NCI-H748 (cell line): ENCODE measurements at regions not wholly inside any gene's neighbourhood (a gene's known extent, or its start where the extent isn't known, plus 50 kb on each side); places are given as distances from the start of the nearest gene placed in this dataset.

Source experiments
- DNase-seq: peaks from one replicate; lab custom pipeline; 2025; ENCODE audit not compliant: unreplicated experiment; lab: John Stamatoyannopoulos, UW

DNA sequence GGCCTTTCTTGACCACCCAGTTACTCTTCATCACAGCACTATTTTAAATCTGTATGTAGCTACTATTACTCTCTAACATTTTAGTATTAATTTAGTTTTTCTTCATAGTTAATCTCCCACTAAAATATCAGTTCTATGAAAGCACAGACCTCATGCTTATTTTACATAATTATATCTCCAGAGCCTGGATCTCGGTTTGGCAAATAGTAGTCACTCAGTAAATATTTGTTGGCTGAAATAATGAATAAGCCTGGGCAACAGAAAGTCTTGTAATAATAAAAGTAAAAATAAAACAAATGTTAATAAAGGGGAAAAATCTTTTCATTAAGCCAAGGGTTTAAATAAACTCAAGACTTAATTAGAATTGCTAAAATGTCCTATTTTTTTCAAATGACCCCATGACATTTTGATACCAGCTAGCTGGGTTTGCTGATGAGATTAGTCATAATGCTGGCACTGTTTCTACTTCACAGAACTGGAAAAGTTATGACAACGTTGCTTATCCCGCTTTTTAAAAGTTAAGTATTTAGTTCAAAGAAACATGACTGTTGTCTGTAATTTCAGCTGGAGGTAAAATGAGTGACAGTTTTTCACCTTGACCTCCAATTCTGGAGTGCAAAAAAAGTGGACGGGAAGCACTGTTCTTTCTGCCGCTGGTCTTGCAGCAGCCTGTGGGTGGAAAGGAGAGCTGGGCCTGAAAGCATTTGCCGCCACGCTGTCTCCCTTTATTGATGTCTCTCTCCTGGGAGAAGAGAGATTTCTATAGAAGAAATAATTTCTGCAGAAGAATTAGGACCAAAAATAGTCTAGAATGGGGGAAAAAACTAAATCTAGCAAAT, 85.2 kb upstream of the SPATA13 start:
- DNase-seq = no peak

DNA sequence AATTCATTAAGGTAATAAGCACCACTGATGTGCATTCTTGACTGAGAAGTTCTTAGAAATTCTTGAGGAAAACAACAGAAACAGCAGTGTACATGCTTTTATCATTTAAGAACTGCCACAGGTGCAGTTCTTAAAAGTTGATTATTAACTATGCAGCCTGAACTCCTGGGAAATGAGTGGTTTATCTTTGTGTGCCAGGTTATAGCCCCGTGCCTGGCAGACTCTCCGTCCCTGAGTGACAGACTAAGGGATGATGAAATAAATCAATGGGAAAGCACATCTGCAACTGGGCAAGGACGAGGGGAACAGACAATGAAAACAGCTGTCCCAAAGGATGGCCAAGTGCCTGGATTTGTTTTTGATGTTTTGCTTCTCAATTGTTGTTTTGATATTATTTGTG, 84.4 kb upstream of the SPATA13 start:
- DNase-seq = no peak

GRCh38 chr13:24076636-24077035, 83.9 kb upstream of the SPATA13 start:
- no peak for DNase-seq

GRCh38 chr13:24080134-24080533, 80.4 kb upstream of the SPATA13 start:
- DNase-seq = no peak

- DNase-seq = no peak
These were observed 79.1 kb upstream of the SPATA13 start for GRCh38 chr13:24081387-24081786.

GRCh38 chr13:24083141-24083540, 77.4 kb upstream of the SPATA13 start:
- DNase-seq = peak; percentile 90

GRCh38 chr13:24083722-24084421, 76.6 kb upstream of the SPATA13 start:
- DNase-seq = peak; percentile 100

DNA sequence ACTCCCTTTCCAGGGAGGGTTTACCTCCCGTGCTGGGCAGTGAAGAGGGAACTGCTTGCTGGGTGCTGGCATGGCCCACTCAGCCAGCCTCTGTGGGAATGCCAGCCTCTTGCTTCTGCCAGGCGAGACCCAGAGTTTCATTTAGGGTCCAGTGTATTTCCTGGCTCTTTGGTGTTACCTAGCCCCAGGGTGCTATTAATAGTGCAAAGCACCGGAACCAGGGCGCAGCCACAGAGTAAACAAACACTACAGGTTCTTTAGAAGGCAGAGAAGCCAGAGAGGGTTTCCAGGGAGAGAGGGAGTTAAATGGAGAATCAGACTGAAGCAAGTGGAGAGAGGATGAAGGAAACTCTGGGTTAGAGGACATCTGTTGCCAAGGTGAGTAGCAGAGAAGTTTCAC, 74.9 kb upstream of the SPATA13 start:
- DNase-seq = peak; percentile 95

DNA sequence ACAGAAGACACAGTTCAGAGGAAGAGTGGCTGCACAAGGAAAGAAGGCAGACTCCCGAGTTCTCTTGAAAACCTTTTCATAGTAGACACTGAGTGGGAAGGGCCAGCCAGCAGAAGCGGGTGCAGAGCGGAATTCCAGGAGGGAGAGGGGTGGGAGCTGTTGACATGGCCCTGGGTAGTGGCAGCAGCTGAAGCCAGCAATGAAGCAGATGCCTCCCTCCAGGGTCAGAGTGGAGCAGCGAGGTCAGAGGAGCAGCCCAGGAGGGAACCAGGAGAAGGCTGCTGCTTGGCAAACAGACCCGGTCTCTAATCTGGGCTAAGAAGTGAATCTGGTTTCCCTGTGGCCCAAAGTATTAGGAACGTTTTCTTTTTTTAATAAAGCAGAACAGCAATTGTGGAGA, 73.9 kb upstream of the SPATA13 start:
- DNase-seq = no peak

- DNase-seq = no peak
These were observed 72.8 kb upstream of the SPATA13 start for GRCh38 chr13:24087605-24088225.

DNA sequence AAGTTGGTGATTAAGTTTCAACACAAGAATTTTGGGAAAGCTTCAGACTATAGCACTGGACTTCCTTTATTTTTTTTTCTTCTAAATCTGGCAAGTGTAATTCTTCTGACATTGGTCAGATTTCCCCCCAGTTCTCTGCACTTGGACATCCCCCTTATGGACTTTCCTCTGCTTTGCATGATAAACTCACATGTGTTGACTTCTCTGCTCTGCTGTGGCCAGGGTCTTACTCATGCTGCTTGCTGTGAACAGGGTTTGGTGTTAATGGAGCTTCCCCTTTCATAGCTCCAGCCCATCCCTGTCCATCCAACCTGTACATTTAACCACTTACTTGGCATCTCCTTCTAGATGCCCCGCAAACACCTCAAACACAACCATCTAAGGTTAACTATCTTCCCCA, 70.5 kb upstream of the SPATA13 start:
- DNase-seq = no peak

DNA sequence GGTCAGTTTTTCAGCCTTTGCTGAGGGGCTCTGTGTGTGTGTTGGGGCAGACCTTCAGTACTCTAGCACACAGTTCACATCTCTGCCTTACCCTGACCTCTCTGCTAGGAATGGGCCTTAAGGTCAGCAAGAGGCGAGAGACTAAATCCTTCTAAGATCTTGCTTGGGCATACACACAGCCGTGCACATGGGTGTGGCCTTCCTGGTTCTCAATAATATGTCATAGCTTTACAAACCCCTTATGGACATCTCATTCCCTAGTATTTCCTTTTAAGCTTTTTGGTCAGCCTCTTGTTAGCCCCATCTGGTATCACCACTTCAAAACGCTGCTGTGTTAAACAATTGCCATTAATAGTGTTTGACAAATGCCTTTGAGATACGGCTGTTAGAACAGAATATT, 69.4 kb upstream of the SPATA13 start:
- DNase-seq = no peak

DNA sequence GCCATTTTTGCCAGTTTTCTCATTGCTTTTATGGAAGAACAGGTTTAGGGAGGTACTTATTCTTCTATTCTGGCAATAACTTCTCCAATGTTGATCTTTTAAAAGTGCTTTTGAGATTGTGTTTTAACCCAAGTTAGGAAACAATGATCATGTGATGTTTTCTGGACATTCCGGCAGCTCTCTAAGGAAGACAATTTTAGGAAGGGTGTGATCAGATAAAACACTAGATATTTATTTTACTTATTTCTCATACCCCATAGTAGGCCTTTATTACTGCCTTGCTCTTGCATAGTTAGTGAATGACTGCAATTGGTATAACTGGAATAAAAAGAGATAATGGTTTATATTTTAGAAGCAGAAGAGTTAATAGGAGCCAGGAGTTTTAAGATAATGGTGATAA, 68.4 kb upstream of the SPATA13 start:
- DNase-seq = no peak

DNA sequence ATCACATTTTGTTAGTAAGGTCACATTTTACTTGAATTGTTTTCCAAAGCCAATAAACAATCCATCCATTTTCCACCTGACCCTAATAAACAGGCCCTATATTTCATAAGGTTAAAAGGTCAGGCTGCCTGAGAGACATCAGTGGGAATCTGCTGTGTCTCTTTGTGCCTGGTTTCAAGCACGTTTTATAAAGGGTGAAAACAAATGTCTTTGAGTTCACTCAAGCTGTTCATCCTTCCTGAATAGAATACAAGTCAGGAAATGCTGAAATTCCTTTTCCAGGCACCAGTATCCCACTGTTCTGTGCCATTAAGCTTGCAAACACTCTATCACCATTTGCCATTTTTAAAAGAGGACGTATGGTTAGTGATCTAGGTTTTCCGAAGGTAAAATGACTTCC, 67.5 kb upstream of the SPATA13 start:
- no peak for DNase-seq

DNA sequence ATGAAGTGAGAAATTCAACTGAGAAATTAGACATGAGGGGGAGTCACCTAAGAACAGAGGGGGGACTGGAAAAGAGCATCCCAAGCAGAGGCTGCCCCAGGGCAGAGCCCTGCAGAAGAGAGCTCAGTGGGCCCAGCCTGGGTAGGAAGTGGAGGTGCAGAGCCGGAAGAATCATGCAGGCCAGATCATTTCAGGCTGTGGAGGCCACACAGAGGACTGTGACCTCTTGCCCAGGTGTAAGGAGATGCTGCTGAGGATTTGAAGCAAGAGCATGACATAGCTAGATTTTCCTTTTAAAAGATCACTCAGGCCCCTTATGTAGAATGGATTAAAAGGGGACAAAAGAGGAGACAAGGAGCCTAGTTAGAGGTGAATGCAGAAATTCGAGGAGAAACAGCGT, 63.9 kb upstream of the SPATA13 start:
- no peak for DNase-seq

GRCh38 chr13:24097064-24097463, 63.5 kb upstream of the SPATA13 start:
- DNase-seq = no peak

DNA sequence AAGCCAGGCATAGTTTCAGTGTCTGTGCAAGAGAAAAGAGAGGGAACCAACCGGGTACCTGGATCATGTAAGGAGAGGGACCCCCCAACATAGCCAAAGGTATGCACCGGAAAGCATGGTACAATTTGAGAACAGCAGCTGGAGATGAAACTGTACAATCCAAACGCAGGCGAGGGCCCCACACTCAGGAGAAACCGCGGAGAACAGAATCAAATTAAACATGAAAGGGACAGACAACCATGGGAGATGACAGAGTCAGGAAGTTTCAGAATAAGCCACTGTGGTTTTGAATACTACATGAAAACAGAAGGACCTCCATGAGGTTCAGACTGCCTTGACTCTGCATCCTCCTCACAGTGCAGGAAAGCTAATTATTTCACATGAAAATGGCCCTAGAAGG, 62.9 kb upstream of the SPATA13 start:
- no peak for DNase-seq

GRCh38 chr13:24099490-24099889, 61.0 kb upstream of the SPATA13 start:
- no peak for DNase-seq

GRCh38 chr13:24100188-24100587, 60.3 kb upstream of the SPATA13 start:
- no peak for DNase-seq

- DNase-seq = no peak
These were observed 56.6 kb upstream of the SPATA13 start for GRCh38 chr13:24103782-24104372.

GRCh38 chr13:24104723-24105122, 55.8 kb upstream of the SPATA13 start:
- no peak for DNase-seq

GRCh38 chr13:24106429-24106828, 54.1 kb upstream of the SPATA13 start:
- no peak for DNase-seq
